DND-41 (cell line): ENCODE measurements at regions not wholly inside any gene's neighbourhood (a gene's known extent, or its start where the extent isn't known, plus 50 kb on each side); places are given as distances from the start of the nearest gene placed in this dataset.

Source experiments
- CTCF ChIP-seq: IDR thresholded peaks from 2 replicates; pipeline ENCODE4 v1.5.1; 2012; ENCODE audit warnings: borderline replicate concordance, low read length, moderate library complexity, mild to moderate bottlenecking; ENCODE audit not compliant: poor library complexity, severe bottlenecking; ENCODE audit errors: extremely low read depth
- EZH2 ChIP-seq: IDR thresholded peaks from 3 replicates; pipeline ENCODE4 v1.6.1; 2012; ENCODE audit warnings: borderline replicate concordance, low read depth, mild to moderate bottlenecking, moderate library complexity, low read length, inconsistent platforms; ENCODE audit not compliant: severe bottlenecking

DNA sequence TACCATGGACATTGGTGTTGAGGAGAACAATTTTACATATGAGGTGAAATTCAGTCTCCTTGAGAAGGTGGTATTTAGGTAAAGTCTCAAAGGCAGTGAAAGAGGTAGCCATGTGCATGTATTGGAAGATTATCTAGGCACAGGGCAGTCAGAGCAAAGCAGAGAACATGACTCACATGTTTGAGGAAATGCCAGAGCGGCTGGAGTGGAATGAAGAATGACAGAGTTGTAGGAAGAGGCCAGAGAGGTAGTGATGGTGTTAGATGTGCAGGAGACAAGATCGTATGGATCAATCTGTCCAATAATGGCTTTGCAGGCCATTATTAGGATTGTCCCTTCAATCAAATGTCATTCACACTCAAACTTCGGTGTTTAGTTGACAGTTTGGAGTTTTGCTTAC lies 449.4 kb upstream of the PTCHD4 start:
- TF ChIP-seq CTCF (no peak), EZH2 (no peak)
